ENCODE measurements at regions not wholly inside any gene's neighbourhood (a gene's known extent, or its start where the extent isn't known, plus 50 kb on each side); places are given as distances from the start of the nearest gene placed in this dataset.

GRCh38 chr20:7571101-7571500, 369.2 kb downstream of the HAO1 start:
- no peak for DNase-seq

GRCh38 chr20:7571521-7572055, 368.7 kb downstream of the HAO1 start:
- no peak for DNase-seq

- no peak for DNase-seq
These were observed 360.4 kb downstream of the HAO1 start for GRCh38 chr20:7579888-7580287.

GRCh38 chr20:7585126-7585679, 355.1 kb downstream of the HAO1 start:
- DNase-seq: no peak

GRCh38 chr20:7586481-7586880, 353.8 kb downstream of the HAO1 start:
- no peak for DNase-seq

- no peak for DNase-seq
These were observed 351.1 kb downstream of the HAO1 start for GRCh38 chr20:7589164-7589563.

GRCh38 chr20:7596541-7596940, 343.7 kb downstream of the HAO1 start:
- no peak for DNase-seq

- DNase-seq: no peak
These were observed 338.8 kb downstream of the HAO1 start for GRCh38 chr20:7601431-7601830.

- no peak for DNase-seq
These were observed 333.3 kb downstream of the HAO1 start for GRCh38 chr20:7606941-7607340.

- no peak for DNase-seq
These were observed 332.0 kb downstream of the HAO1 start for GRCh38 chr20:7608250-7608649.

GRCh38 chr20:7609251-7609650, 331.0 kb downstream of the HAO1 start:
- no peak for DNase-seq

- no peak for DNase-seq
These were observed 329.6 kb downstream of the HAO1 start for GRCh38 chr20:7610681-7611080.

GRCh38 chr20:7617797-7618196, 322.5 kb downstream of the HAO1 start:
- DNase-seq: no peak

GRCh38 chr20:7622399-7622961, 317.8 kb downstream of the HAO1 start:
- DNase-seq: no peak

- no peak for DNase-seq
These were observed 315.4 kb downstream of the HAO1 start for GRCh38 chr20:7624886-7625285.

GRCh38 chr20:7627734-7628663, 312.3 kb downstream of the HAO1 start:
- DNase-seq: no peak

- no peak for DNase-seq
These were observed 310.4 kb downstream of the HAO1 start for GRCh38 chr20:7629880-7630279.

GRCh38 chr20:7637184-7637583, 303.1 kb downstream of the HAO1 start:
- no peak for DNase-seq

GRCh38 chr20:7650086-7650879, 290.0 kb downstream of the HAO1 start:
- DNase-seq: no peak

- no peak for DNase-seq
These were observed 286.0 kb downstream of the HAO1 start for GRCh38 chr20:7654231-7654630.

GRCh38 chr20:7656687-7657467, 283.4 kb downstream of the HAO1 start:
- no peak for DNase-seq

- no peak for DNase-seq
These were observed 282.7 kb downstream of the HAO1 start for GRCh38 chr20:7657569-7657968.

Measured in CD4-positive, alpha-beta T cell treated with Interleukin-4 for 1 hour (primary cell).